HL-60 (cell line): ENCODE measurements at regions not wholly inside any gene's neighbourhood (a gene's known extent, or its start where the extent isn't known, plus 50 kb on each side); places are given as distances from the start of the nearest gene placed in this dataset.
A peak's percentile ranks its signal among the peaks of the same experiment; 100 is the strongest.

Experiments
- DNase-seq, 2 experiments: peaks; one replicate each; pipeline ENCODE4 v3.0.0-alpha.2; 2010 to 2020; ENCODE audit warnings: low read depth in 1 of 2, low spot score in 1 of 2
- H3K27ac ChIP-seq: fragments of 250-450 bp; sonication (Bioruptor Pico); replicated peaks from 2 replicates; pipeline ENCODE4 v1.5.1; 2020; ENCODE audit warnings: mild to moderate bottlenecking, moderate library complexity
- H3K27me3 ChIP-seq: fragments of 250-450 bp; sonication (Bioruptor Pico); 2 replicates; pipeline ENCODE4 v1.5.1; 2021; ENCODE audit warnings: mild to moderate bottlenecking, moderate library complexity; ENCODE audit not compliant: insufficient read depth, poor library complexity, severe bottlenecking
- H3K4me3 ChIP-seq: replicated peaks from 2 replicates; pipeline ENCODE4 v1.5.1; 2011; ENCODE audit warnings: mild to moderate bottlenecking, control low read depth, low read length; ENCODE audit not compliant: insufficient read depth
- CTCF ChIP-seq: IDR thresholded peaks from one replicate; pipeline ENCODE4 v1.5.1; 2011; ENCODE audit warnings: low read length, control low read depth, inconsistent platforms; ENCODE audit not compliant: insufficient read depth
- GABPA ChIP-seq: IDR thresholded peaks from 2 replicates; pipeline ENCODE4 v1.6.1; 2012; ENCODE audit warnings: low read depth
- POLR2AphosphoS5 ChIP-seq: IDR thresholded peaks from 2 replicates; pipeline ENCODE4 v1.6.1; 2012; ENCODE audit warnings: low read depth
- REST ChIP-seq: IDR thresholded peaks from 2 replicates; pipeline ENCODE4 v1.6.1; 2012; ENCODE audit warnings: low read depth; ENCODE audit not compliant: insufficient replicate concordance
- SPI1 ChIP-seq: IDR thresholded peaks from 2 replicates; pipeline ENCODE4 v1.6.1; 2012; ENCODE audit warnings: low read depth, mild to moderate bottlenecking, borderline replicate concordance

- DNase-seq: peak in 1 of 2 experiments; percentile 7
- Histone ChIP-seq H3K4me3 (no peak overlapping the region), H3K27me3 (peaks cover 2% of the 10 kb centered on the region), H3K27ac (no peak overlapping the region)
- TF ChIP-seq SPI1: no peak
- no peak for TF ChIP-seq REST
- TF ChIP-seq CTCF: no peak
- TF ChIP-seq POLR2AphosphoS5: no peak
- TF ChIP-seq GABPA: no peak
Observed at GRCh38 chr1:116228511-116228910, 117.3 kb downstream of the MAB21L3 start.

GRCh38 chr1:116230712-116231111 is 119.5 kb downstream of the MAB21L3 start:
- Histone ChIP-seq H3K27me3 (peaks cover 2% of the 10 kb centered on the region), H3K27ac (no peak overlapping the region), H3K4me3 (no peak overlapping the region)
- TF ChIP-seq POLR2AphosphoS5 (no peak), CTCF (no peak), REST (no peak), GABPA (no peak), SPI1 (no peak)
- DNase-seq: no peak

- no peak for DNase-seq
- TF ChIP-seq CTCF: no peak
- Histone ChIP-seq H3K27me3 (peaks cover 2% of the 10 kb centered on the region), H3K4me3 (no peak overlapping the region), H3K27ac (no peak overlapping the region)
Observed at GRCh38 chr1:116231752-116232151, 120.6 kb downstream of the MAB21L3 start.

GRCh38 chr1:116232989-116233514 is 121.9 kb downstream of the MAB21L3 start:
- no peaks in the 10 kb centered on the region for H3K27me3 ChIP-seq

More at GRCh38 chr1:116232989-116233514, 121.9 kb downstream of the MAB21L3 start:
- no peak for TF ChIP-seq SPI1
- TF ChIP-seq POLR2AphosphoS5: no peak
- no peak for TF ChIP-seq GABPA
- no peak for TF ChIP-seq REST
- no peak for TF ChIP-seq CTCF
- Histone ChIP-seq H3K27ac (no peak overlapping the region), H3K4me3 (no peak overlapping the region)
- no peak for DNase-seq
